ENCODE measurements at regions not wholly inside any gene's neighbourhood (a gene's known extent, or its start where the extent isn't known, plus 50 kb on each side); places are given as distances from the start of the nearest gene placed in this dataset.

DNA sequence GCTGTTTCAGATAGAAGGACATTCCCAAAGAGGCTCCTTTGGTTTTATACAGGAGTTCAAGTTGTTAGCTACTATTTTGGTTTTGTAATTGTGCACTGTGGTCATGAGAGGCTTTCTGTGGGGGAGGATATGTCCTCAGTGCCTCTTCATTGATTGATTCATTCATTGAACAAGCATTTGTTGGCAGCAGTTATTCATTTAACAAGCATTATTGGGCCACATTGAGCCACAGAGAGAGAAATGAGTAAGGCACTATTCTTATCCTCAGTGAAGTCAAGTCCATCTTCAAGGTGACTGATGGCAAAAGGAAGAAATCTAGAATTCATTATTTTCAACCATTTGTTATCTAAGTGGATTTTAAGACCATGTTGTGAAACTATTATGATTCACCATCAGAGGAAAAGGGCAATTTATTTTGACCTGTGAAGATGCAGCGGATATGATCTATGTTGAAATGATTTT, 697.2 kb upstream of the CITED2 start:
- Mint-ChIP-seq H3K4me3 (no peak overlapping the region), H3K27ac (no peak overlapping the region), H3K27me3 (no peaks in the 10 kb centered on the region), H3K36me3 (no peaks in the 10 kb centered on the region), H3K4me1 (no peaks in the 10 kb centered on the region), H3K9me3 (no peaks in the 10 kb centered on the region)
- no peak for ATAC-seq (ENCODE audit: low read depth)
- POLR2A ChIA-PET, result no interaction called here
- no peak for DNase-seq

DNA sequence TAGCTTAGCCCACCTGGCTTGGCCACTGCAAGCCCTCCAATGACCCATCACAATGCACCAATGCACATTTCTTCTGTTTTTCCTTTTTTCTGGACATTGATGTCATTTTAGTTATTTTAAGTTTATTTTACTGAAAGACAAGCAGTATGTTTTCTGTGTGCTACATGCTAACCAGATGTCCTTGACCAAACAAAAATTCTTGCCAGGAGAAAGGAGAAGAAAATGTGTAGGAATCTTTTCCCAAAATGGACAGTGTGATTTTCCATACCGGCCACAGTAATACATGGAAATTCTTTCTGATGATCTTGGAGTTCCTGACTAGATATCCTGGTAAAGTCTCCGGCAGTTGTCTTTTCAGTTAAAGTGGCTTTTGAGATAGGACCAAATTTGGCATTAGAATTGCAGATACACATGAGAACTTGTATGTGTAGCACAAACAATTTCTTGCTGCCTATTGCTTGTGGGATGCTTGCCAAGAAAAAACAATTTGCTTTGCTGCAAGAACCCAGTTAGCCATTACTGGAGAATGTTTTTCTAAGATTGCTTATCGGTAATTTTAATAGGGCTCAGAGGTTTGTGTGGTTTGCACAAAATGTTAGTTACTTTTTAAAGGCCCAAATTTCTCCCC, 696.5 kb upstream of the CITED2 start:
- no peaks in the 10 kb centered on the region for H3K4me1 Mint-ChIP-seq
- POLR2A ChIA-PET, result no interaction called here

DNA sequence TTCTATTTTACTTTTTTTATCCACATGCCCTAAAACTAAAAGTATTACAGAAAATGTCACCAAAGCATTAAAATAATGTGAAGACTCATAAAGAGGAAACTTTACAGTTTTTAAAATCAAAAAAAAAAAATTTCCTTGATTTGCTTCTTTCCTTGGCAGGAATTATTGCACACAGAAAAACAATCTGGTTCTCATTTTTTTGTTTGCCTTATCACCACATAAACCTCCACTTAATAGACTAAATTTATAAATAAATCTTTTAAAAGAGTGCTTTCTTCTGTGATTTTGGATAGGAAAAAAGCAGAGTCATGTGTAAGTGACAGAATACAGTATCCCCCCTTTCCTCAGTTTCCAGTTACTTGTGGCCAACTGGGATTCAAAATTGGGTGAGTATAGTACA, 695.1 kb upstream of the CITED2 start:
- no peak for DNase-seq
- Mint-ChIP-seq H3K4me3 (no peak overlapping the region), H3K27me3 (no peaks in the 10 kb centered on the region), H3K36me3 (no peaks in the 10 kb centered on the region), H3K4me1 (no peaks in the 10 kb centered on the region), H3K9me3 (no peaks in the 10 kb centered on the region), H3K27ac (no peak overlapping the region)
- POLR2A ChIA-PET, result no interaction called here
- ATAC-seq (ENCODE audit: low read depth), result no peak

More for the DNA sequence above, 696.5 kb upstream of the CITED2 start:
- DNase-seq (no peak), ATAC-seq (ENCODE audit: low read depth) (no peak)
- Mint-ChIP-seq H3K9me3 (no peaks in the 10 kb centered on the region), H3K27ac (no peak overlapping the region), H3K36me3 (no peaks in the 10 kb centered on the region), H3K27me3 (no peaks in the 10 kb centered on the region), H3K4me3 (no peak overlapping the region)

DNA sequence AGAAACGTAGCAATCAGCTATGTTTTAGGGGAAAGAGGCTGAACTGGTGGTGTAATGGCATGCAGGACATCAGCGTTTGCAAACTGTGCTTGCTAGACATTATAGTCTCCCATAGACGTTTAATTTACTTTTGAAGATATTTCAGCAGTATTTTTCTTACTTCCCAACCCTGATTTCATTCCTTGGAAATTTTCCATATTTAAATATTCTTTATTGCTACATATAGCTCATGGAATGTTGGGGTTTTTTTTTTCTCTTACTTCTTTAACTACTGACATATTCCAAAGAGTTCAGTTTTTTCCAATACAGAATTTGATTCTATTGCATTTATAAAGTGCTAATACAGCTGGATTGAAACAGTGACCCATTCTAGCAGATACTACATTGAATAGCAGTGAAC, 694.4 kb upstream of the CITED2 start:
- DNase-seq, result no peak
- no peak overlapping the region for H3K4me3 Mint-ChIP-seq
- H3K27me3 Mint-ChIP-seq, result no peaks in the 10 kb centered on the region
- no peaks in the 10 kb centered on the region for H3K9me3 Mint-ChIP-seq
- no peak for ATAC-seq (ENCODE audit: low read depth)
- H3K4me1 Mint-ChIP-seq, result no peaks in the 10 kb centered on the region
- POLR2A ChIA-PET, result no interaction called here
- H3K36me3 Mint-ChIP-seq, result no peaks in the 10 kb centered on the region
- no peak overlapping the region for H3K27ac Mint-ChIP-seq

DNA sequence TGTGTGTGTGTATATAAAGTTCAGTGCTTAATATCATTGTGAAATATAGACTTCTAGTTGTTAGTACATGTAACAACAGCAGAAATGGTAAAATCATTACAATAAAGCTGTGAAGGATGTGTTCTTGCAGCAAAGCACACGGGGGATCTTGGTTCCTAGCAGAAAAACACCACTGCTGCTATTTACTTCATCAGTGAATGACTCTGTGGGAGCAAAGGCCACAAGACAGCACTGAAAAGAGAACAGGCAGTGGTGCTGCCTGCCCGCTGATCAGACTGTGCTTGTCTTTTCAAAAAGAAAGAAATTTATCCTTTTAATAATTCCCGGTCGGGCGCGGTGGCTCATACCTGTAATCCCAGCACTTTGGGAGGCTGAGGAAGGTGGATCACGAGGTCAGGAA, 689.9 kb upstream of the CITED2 start:
- H3K27me3 Mint-ChIP-seq, result no peaks in the 10 kb centered on the region
- no peaks in the 10 kb centered on the region for H3K4me1 Mint-ChIP-seq
- no peak overlapping the region for H3K4me3 Mint-ChIP-seq
- no peaks in the 10 kb centered on the region for H3K36me3 Mint-ChIP-seq
- H3K9me3 Mint-ChIP-seq, result no peaks in the 10 kb centered on the region
- H3K27ac Mint-ChIP-seq, result no peak overlapping the region
- ATAC-seq (ENCODE audit: low read depth), result no peak
- DNase-seq, result no peak
- POLR2A ChIA-PET, result no interaction called here

DNA sequence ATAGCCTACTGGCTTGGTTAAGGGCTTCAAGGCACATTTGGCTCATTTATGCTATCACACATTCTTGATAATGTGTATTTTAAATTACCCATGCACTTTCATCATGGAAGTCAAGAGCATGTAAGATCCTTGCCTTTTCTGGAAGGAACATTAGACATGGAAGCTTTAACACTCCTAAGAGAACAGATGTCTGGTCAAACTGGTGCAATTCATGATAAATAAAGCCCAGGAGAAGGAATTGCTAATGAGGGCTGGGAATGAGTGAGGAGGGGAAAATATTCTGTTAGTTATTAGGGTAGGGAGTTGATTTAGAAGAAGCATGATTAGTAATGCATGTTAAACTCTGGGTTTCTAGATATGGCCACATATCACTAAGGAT, 688.6 kb upstream of the CITED2 start:
- ATAC-seq (ENCODE audit: low read depth), result no peak
- Mint-ChIP-seq H3K4me3 (no peak overlapping the region), H3K4me1 (no peaks in the 10 kb centered on the region), H3K27me3 (no peaks in the 10 kb centered on the region), H3K27ac (no peak overlapping the region), H3K9me3 (peaks cover 1% of the 10 kb centered on the region), H3K36me3 (no peaks in the 10 kb centered on the region)
- POLR2A ChIA-PET, result no interaction called here
- DNase-seq, result no peak

DNA sequence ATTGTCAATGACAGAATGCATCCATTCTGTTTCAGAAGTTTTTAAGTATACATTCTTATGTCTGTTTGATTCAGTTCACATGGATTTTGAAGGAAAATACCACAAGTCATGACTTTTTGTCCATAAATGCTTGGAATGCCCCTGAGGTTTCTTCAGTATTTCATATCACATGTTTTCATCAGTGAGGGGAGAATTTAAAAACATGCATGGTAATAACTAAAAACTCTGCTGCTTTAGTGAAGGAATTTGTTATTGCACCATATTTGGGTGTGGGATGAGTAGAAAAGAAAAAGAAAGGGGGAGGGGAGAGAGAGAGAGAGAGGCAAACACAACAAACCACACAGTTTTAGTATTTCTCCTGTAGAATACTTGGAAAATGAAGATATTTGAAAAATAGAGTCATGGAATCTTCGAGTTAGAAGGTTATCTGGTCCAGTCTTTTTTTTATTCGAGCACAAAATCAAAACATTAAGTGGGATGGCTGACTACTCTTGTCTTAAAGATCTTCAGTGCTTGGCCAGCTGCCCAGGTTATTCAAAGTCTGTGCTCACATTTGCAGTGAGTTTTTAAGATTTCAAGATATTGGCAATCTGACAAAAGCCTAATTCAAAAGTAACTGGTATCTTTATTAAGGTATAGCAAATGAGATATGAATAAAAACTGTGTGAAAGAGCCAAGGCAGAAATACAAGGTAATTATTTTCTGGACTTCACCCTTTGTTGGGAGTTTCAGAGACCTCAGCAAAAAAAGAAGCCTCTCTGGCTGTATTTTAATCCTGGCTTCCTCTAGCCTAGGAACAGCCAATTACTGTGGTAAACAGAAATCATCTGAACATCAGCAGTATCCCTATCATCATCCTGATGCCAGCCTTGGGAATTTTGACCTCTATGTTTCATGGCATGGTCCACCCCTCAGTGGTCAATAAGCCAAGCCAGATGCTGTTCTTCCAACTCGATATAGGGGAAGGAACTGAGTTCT, 687.9 kb upstream of the CITED2 start:
- DNase-seq, result no peak
- Mint-ChIP-seq H3K27me3 (no peaks in the 10 kb centered on the region), H3K9me3 (peaks cover 1% of the 10 kb centered on the region), H3K36me3 (no peaks in the 10 kb centered on the region), H3K27ac (no peak overlapping the region), H3K4me3 (no peak overlapping the region), H3K4me1 (no peaks in the 10 kb centered on the region)
- ATAC-seq (ENCODE audit: low read depth), result no peak
- POLR2A ChIA-PET, result no interaction called here

DNA sequence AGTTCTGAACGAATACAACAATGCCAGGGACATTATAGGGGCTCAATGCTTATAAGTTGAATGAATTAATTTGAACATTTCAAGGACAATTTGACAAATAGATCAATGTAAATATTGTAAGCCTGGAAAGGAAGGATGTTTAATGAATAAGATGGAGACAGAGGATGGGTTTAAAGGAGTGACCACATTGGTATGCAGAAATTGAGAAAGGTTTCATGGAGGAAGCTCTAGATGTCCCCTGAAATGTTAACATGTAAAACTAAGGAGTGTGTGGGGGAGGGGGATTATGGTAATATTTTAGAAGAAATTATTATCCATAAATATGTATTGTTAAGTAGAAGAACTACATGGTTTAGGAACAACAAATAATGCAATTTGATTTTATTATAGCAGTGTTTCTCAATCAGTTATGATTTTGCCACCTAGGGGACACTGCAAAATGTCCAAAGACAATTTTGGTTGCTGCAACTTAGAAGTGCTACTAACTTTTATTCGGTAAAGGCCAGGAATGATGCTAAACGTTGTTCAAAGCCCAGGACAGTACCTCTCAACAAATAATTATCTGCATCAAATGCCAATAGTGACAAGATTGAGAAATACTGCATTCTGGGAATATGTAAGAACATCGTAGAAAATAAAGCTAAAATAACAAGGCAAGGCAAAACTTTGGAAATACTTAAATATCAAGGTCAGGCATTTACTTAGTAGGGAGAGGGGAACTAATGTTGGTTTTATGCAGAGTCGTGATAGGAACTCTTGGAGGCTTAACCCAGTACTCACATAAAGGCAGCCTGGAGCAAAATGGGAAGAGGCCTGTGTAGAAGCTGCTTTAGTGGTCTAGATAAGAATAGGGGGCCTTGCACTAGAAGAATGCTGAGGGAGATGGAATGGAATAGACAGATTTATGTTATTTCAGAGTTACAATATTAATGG, 686.9 kb upstream of the CITED2 start:
- no peaks in the 10 kb centered on the region for H3K27me3 Mint-ChIP-seq
- POLR2A ChIA-PET, result no interaction called here
- DNase-seq (no peak), ATAC-seq (ENCODE audit: low read depth) (no peak)
- H3K9me3 Mint-ChIP-seq, result peaks cover 1% of the 10 kb centered on the region
- no peak overlapping the region for H3K4me3 Mint-ChIP-seq
- H3K36me3 Mint-ChIP-seq, result no peaks in the 10 kb centered on the region
- no peaks in the 10 kb centered on the region for H3K4me1 Mint-ChIP-seq
- H3K27ac Mint-ChIP-seq, result no peak overlapping the region

DNA sequence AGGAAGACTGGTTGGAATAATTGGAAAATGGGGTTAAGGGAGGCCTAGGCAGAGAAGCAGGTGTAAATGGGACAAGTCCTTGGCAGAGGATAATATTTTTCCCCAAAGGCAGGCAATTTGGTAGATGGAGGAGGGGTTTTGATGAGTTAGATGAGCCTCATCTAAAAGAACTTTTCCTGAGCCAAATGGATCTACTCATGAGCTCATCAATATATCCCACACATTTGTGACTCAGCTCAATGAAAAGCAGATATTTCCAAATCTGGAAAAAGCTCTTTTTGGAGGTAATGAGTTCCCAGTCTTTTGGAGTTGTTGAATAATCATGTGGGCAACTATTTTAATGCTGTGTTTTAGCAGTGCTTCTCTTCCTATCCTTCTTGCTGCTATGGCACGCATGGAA, 685.5 kb upstream of the CITED2 start:
- Mint-ChIP-seq H3K27ac (no peak overlapping the region), H3K36me3 (no peaks in the 10 kb centered on the region), H3K27me3 (no peaks in the 10 kb centered on the region), H3K4me1 (no peaks in the 10 kb centered on the region), H3K9me3 (peaks cover 1% of the 10 kb centered on the region), H3K4me3 (no peak overlapping the region)
- DNase-seq (no peak), ATAC-seq (ENCODE audit: low read depth) (no peak)
- POLR2A ChIA-PET, result no interaction called here

DNA sequence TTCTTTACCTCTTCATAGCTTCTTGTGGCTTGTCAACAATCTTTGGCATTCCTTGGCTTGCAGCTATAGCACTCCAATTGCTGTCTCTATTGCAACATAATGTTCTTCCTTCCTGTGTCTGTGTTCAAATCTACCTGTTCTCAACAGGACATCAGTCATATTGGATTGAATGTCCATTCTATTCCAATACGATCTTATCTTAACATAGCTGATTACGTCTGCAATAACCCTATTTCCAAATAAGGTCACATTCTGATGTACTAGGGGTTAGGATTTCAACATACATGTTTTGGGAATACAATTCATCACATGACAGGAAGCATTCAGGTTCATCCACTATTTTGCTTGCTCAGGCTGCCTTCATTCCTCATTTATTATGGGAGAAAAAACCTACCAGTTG, 684.4 kb upstream of the CITED2 start:
- no peaks in the 10 kb centered on the region for H3K27me3 Mint-ChIP-seq
- DNase-seq (no peak), ATAC-seq (ENCODE audit: low read depth) (no peak)
- H3K4me1 Mint-ChIP-seq, result no peaks in the 10 kb centered on the region
- H3K4me3 Mint-ChIP-seq, result no peak overlapping the region
- H3K9me3 Mint-ChIP-seq, result peaks cover 1% of the 10 kb centered on the region
- H3K36me3 Mint-ChIP-seq, result no peaks in the 10 kb centered on the region
- H3K27ac Mint-ChIP-seq, result no peak overlapping the region
- POLR2A ChIA-PET, result no interaction called here

DNA sequence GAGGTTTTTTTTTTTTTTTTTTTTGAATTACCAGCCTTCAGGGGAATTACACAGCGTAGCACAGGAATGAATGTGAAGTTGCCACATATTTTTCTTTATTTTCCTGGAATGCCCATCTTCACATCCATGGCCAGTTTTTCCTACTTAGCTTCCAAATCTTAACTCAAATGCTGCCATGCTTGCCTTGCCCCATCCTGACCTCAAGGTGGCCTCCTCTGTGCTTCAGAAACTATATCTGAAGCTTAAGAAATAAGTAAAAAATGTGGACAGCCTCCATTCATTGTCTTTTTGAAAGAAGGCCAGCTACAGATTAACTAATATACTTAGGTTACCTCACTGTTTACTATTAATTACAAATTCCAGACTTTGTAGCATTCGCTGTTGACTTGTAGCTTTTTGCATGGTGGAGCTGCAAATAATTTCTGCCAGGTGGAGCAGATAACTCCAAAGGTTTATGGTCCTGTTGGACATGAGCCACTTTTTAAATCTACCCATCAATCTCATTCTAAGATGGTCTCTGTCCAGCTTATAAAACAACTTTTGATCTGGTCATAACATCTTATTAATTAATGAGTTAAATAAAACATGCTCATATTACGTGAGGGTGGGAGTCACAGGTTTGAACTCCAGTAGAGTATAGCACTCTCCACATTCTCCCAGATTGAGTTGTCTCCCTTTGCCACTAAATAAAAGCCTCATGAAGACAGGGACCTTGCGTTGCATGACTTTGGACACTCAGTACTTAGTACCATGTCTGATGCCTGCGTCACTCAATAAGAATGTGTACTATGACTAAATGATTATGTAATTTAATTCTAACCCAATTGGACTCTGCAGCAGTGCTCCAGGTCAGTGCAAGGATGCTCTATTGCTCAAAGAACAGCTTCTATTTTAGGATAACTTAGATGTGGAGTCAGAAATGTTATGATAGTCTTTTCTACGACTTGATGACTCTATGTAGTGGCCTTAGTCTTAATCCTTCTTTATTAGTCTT, 678.6 kb upstream of the CITED2 start:
- no peak for DNase-seq
- Mint-ChIP-seq H3K27ac (no peak overlapping the region), H3K27me3 (no peaks in the 10 kb centered on the region), H3K4me3 (no peak overlapping the region), H3K9me3 (no peaks in the 10 kb centered on the region), H3K36me3 (no peaks in the 10 kb centered on the region), H3K4me1 (no peaks in the 10 kb centered on the region)
- POLR2A ChIA-PET, result no interaction called here
- ATAC-seq (ENCODE audit: low read depth), result no peak

DNA sequence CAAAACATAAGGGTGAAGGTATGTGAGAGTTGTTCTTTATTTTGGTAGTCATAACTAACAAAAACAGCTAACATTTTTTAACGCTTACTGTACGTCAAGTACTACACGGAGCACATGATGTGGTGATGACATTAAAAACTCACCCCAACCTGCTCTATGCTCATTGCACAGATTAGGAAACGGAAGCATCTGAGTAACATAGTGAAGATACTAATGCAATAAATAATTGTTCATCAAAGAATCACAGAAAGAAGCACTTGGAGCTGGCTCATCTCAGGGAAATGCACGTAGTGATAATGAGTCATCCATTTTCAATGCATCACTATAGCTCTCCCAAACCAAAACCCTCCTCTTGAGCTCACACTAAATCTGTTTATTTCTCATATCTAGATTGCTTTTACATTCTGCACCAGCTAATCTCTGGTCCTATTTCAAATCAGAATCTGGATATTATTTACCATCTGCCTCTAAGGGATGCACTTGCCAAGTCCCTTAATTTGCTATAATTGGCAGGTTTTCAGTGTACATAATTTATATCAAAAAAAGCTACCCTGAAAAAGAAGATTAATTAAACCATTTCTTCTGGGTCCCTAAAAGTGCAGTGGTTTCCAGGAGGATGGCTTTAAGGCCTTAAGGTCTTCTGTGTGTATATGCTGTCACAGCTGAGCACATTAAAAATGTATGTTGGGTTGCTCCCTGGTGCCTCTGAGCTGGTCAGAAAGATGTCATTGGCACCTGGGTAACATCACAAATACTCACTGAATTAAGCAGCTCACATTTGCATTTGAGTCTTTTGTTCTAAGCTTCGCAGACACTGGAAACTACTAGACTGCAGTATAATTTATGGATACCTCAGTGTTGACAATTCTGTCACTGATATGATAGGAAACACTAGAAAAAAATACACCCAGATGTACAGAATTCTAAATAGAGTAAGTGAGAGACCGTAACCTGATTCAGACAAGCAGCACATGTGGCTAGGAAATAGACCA, 677.4 kb upstream of the CITED2 start:
- no peak overlapping the region for H3K4me3 Mint-ChIP-seq
- H3K27me3 Mint-ChIP-seq, result no peaks in the 10 kb centered on the region
- POLR2A ChIA-PET, result no interaction called here
- H3K27ac Mint-ChIP-seq, result no peak overlapping the region
- no peaks in the 10 kb centered on the region for H3K36me3 Mint-ChIP-seq
- DNase-seq (no peak), ATAC-seq (ENCODE audit: low read depth) (no peak)
- no peaks in the 10 kb centered on the region for H3K4me1 Mint-ChIP-seq
- H3K9me3 Mint-ChIP-seq, result no peaks in the 10 kb centered on the region

Measured in activated naive CD8-positive, alpha-beta T cell treated with anti-CD3 and anti-CD28 coated beads, Interleukin-2, amount 10 ng/mL, durations not matched to agents 7 days and 5 days (primary cell).